Activated naive CD4-positive, alpha-beta T cell treated with anti-CD3 and anti-CD28 coated beads, Interleukin-2, amount 50 U/mL, for 72 hours (primary cell): ENCODE measurements at regions not wholly inside any gene's neighbourhood (a gene's known extent, or its start where the extent isn't known, plus 50 kb on each side); places are given as distances from the start of the nearest gene placed in this dataset.

Source experiments
- ATAC-seq, 2 donors: fragments of 150-1000 bp; cut with Tn5 transposase; 2 replicates each; pipeline ENCODE4 v1.10.0; 2021; ENCODE audit warnings: mild to moderate bottlenecking in 2 of 2, moderate library complexity in 2 of 2
- DNase-seq, 2 donors: peaks; one replicate each; pipeline ENCODE4 v3.0.0; 2021 to 2022; ENCODE audit warnings: low spot score in 2 of 2
- H3K27ac Mint-ChIP-seq, 2 donors: one replicate each; pipeline ENCODE4 v1.8.0; 2022; ENCODE audit warnings: mild to moderate bottlenecking in 2 of 2, mixed read lengths in 2 of 2
- H3K36me3 Mint-ChIP-seq, 2 donors: one replicate each; pipeline ENCODE4 v1.8.0; 2022; ENCODE audit warnings: mixed read lengths in 2 of 2
- H3K9me3 Mint-ChIP-seq, 2 donors: one replicate each; pipeline ENCODE4 v1.8.0; 2022; ENCODE audit warnings: mixed read lengths in 2 of 2

GRCh38 chr2:236847538-236848263, 238.0 kb upstream of the COPS8 start:
- no peaks in the 10 kb centered on the region for H3K9me3 Mint-ChIP-seq
- no peaks in the 10 kb centered on the region for H3K36me3 Mint-ChIP-seq
- ATAC-seq = no peak
- DNase-seq = no peak
- H3K27ac Mint-ChIP-seq = no peak overlapping the region

- Mint-ChIP-seq H3K36me3 (no peaks in the 10 kb centered on the region), H3K9me3 (no peaks in the 10 kb centered on the region), H3K27ac (no peak overlapping the region)
- no peak for ATAC-seq
- no peak for DNase-seq
These were observed 237.2 kb upstream of the COPS8 start for GRCh38 chr2:236848501-236848900.

DNA sequence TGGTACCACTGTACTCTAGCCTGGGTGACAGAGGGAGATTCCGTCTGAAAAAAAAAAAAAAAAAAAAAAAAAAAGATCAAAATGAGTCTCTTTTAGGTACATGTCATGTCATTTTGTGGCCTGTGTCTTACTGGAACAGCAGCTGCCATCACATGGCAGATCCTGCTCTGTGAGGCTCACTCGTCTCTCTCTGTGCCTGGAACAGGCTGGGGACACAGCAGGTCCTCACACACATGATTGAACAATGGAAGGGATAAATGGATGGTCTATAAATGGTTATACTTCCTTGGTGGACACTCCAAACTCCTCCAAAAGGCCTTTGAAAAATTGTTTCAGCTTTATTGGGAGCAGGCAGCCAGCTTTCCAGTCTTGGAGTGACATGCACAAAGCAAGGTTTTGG, 236.2 kb upstream of the COPS8 start:
- ATAC-seq (no peak), DNase-seq (no peak)
- Mint-ChIP-seq H3K27ac (no peak overlapping the region), H3K9me3 (no peaks in the 10 kb centered on the region), H3K36me3 (no peaks in the 10 kb centered on the region)

DNA sequence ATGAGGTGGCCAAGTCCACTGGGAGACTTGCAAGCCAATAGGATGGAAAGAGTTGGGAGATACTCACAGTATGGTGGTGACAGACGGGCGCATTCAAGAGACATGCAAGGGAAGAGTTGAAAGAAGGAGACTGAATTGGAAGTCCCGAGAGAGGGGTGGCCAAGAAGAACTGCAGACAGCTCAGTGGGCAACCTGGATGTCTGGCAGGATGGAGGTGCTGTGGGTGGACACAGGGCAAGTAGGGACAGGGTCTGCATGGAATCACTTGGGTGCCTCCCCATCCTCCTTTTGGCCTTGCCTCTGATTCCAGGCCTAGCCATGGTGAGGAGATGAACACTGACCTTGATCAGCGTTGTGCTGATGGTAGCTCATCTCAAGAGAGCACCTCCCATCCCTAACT, 235.7 kb upstream of the COPS8 start:
- no peak for ATAC-seq
- Mint-ChIP-seq H3K27ac (no peak overlapping the region), H3K36me3 (no peaks in the 10 kb centered on the region), H3K9me3 (no peaks in the 10 kb centered on the region)
- DNase-seq = no peak

DNA sequence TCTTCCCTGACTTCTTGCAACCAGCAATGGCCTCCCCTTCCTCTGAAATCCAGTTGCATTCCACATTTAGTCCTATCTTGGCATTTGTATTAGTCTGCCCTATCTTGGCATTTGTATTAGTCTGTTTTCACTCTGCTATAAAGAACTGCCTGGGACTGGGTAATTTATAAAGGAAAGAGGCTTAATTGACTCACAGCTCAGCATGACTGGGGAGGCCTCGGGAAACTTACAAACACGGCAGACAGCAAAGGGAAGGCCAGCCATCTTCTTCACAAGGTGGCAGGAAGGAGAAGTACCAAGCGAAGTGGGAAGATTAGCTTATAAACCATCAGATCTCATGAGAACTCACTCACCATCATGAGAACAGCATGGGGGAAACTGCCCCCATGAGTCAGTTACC, 234.5 kb upstream of the COPS8 start:
- H3K27ac Mint-ChIP-seq = no peak overlapping the region
- H3K36me3 Mint-ChIP-seq = no peaks in the 10 kb centered on the region
- DNase-seq (no peak), ATAC-seq (no peak)
- H3K9me3 Mint-ChIP-seq = no peaks in the 10 kb centered on the region

GRCh38 chr2:236852100-236852976, 233.4 kb upstream of the COPS8 start:
- H3K36me3 Mint-ChIP-seq = no peaks in the 10 kb centered on the region
- DNase-seq = no peak
- no peaks in the 10 kb centered on the region for H3K9me3 Mint-ChIP-seq
- no peak for ATAC-seq
- H3K27ac Mint-ChIP-seq = no peak overlapping the region

GRCh38 chr2:236852977-236853374, 232.7 kb upstream of the COPS8 start:
- no peak for ATAC-seq
- no peak for DNase-seq
- H3K27ac Mint-ChIP-seq = no peak overlapping the region
- H3K36me3 Mint-ChIP-seq = no peaks in the 10 kb centered on the region
- H3K9me3 Mint-ChIP-seq = no peaks in the 10 kb centered on the region

DNA sequence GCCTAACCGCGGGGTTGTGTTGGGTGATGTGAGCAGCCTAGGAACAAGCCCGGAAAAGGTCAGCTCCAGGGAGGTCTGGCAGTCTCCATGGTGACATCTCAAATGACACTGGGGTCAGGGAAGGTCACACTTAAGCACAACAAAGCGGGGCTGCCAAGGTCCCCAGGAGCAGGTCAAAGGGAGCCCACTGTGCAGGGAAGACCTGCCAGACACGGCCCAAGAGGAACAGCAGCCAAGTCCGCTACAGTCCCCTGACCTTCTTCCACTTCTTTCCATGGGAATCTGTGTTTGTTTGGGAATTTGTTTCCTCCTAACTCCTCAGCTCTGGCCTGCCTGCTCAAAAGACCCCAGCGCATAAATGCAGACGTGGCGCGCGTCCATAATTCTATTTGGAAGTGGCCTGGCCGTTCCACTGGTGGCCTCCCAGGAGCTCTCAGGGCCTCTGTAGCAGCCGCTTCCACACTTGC, 232.1 kb upstream of the COPS8 start:
- no peak for DNase-seq
- Mint-ChIP-seq H3K27ac (no peak overlapping the region), H3K36me3 (no peaks in the 10 kb centered on the region), H3K9me3 (no peaks in the 10 kb centered on the region)
- no peak for ATAC-seq

GRCh38 chr2:236855176-236855865, 230.4 kb upstream of the COPS8 start:
- ATAC-seq (no peak), DNase-seq (no peak)
- no peaks in the 10 kb centered on the region for H3K9me3 Mint-ChIP-seq
- H3K27ac Mint-ChIP-seq = no peak overlapping the region
- no peaks in the 10 kb centered on the region for H3K36me3 Mint-ChIP-seq

DNA sequence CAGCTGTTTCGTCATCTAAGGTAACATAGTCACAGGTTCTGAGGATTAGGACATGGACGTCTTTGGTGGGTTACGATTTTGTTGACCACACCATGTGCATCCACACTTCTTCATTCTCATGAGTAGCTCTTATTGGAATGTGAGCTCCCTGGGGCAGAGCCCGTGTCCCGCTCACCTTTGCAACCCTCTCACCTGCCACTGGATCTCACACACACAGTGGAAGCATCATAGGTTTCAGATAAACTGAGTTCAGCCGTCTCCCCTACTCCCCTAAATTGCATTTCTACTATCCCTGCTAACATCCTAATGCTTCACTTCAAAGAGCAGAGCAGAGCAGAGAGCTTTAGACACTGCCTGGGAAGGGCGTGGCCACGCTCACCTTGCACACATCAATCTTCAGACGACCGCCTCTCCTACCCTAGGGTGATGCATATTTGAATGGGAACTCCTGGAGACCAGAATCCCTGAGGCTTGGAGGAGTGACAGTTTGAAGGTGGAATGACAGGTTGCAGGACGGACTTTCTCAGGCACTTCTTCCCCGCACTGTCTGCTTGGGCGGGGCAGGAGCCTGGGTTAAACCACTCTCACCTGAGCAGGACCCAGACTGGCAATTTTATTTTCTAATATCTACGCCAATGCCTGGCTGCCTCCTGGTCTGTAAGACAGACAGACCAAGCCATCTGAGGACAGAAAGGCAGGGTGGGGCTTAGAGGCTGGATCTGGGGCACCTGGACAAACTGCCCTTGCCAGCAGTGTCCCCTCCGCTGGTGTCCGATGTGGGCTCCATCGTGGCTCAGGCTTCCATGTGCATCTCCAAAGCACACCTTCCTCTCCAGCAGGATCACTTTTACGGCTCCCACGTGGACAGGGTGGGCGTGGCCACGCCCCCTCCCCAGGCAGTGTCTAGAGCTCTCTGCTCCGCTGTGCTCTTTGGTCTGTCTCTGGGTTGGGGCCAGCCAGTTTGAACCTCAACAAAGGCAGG, 229.5 kb upstream of the COPS8 start:
- Mint-ChIP-seq H3K36me3 (no peaks in the 10 kb centered on the region), H3K27ac (no peak overlapping the region), H3K9me3 (no peaks in the 10 kb centered on the region)
- no peak for ATAC-seq
- no peak for DNase-seq

DNA sequence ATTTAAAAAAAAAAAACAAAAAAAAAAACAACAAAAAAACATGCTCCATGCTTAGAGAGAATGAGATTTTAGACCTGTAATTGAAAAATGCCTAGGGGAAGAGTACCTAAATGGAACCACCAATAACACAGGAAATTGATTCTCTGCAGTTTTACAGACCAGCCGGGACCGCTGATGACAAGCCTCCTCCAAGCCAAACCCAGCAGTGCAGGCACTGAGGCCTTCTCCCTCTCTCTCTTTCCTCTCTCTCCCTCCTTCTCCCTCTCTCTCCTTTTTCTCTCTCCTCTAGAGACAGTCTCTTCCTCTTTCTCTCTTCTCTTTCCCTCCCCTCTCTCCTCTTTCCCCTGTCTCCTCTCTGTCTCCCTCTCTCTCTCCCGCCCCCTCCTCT, 228.8 kb upstream of the COPS8 start:
- H3K27ac Mint-ChIP-seq = no peak overlapping the region

GRCh38 chr2:236857246-236857645, 228.4 kb upstream of the COPS8 start:
- Mint-ChIP-seq H3K36me3 (no peaks in the 10 kb centered on the region), H3K9me3 (no peaks in the 10 kb centered on the region), H3K27ac (no peak overlapping the region)
- DNase-seq (no peak), ATAC-seq (no peak)

More for the DNA sequence above, 228.8 kb upstream of the COPS8 start:
- DNase-seq = no peak
- ATAC-seq = no peak
- no peaks in the 10 kb centered on the region for H3K9me3 Mint-ChIP-seq
- H3K36me3 Mint-ChIP-seq = no peaks in the 10 kb centered on the region

DNA sequence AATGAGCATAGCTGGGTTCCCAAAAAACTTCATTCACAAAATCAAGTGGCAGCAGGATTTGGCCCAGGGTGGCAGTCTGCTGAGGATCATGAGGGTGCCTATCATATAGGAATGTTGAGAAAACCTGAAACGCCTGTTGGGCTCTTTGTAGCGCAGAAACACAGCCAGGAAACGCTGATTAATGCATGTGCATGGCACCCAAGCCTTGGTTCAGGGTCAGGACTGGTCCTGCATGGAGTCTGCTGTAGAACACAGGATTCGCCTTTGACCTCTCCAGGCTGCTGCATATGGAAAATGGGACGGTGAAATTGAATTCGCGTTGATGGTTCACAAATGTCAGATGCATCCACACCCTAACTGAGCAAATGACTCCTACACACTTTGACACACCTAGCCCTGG, 227.9 kb upstream of the COPS8 start:
- no peaks in the 10 kb centered on the region for H3K36me3 Mint-ChIP-seq
- H3K9me3 Mint-ChIP-seq = no peaks in the 10 kb centered on the region
- ATAC-seq (no peak), DNase-seq (no peak)
- no peak overlapping the region for H3K27ac Mint-ChIP-seq

GRCh38 chr2:236858661-236859060, 227.0 kb upstream of the COPS8 start:
- no peak overlapping the region for H3K27ac Mint-ChIP-seq
- H3K9me3 Mint-ChIP-seq = no peaks in the 10 kb centered on the region
- no peaks in the 10 kb centered on the region for H3K36me3 Mint-ChIP-seq
- DNase-seq = no peak
- ATAC-seq = no peak

DNA sequence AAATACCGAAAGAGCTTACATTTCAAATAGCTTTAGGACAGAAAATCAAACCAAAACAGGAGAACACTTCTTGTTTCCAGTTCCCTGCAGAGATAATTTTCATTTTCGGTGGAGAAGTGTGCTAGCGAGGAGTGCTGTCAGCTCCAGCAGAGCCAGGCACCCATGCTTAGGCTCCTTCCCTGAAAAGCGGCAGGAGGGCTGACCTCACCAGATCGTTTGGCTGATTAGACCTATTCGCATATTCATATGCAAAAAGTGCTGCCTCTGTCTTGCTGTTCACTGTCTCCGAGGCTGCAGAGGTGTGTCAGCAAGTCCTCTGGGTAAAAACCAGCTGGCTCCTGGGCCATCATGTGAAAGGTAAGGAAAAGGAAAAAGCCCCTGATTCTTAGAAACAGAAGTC, 225.8 kb upstream of the COPS8 start:
- no peak for ATAC-seq
- Mint-ChIP-seq H3K27ac (no peak overlapping the region), H3K9me3 (peaks cover under 1 to 7% of the 10 kb centered on the region in 2 donors), H3K36me3 (peaks cover 0 to 7% of the 10 kb centered on the region in 2 donors)
- no peak for DNase-seq

GRCh38 chr2:236861196-236861875, 224.4 kb upstream of the COPS8 start:
- no peak for DNase-seq
- Mint-ChIP-seq H3K9me3 (peaks cover 7 to 9% of the 10 kb centered on the region in 2 donors), H3K36me3 (peaks cover 0 to 8% of the 10 kb centered on the region in 2 donors), H3K27ac (no peak overlapping the region)
- ATAC-seq = no peak
